Stimulated activated CD8-positive, alpha-beta memory T cell treated with anti-CD3 and anti-CD28 coated beads, Interleukin-2, amount 100 ng/mL, for 1 hour (primary cell): ENCODE measurements at regions not wholly inside any gene's neighbourhood (a gene's known extent, or its start where the extent isn't known, plus 50 kb on each side); places are given as distances from the start of the nearest gene placed in this dataset.

Experiments used
- DNase-seq, 2 donors: peaks; one replicate each; pipeline ENCODE4 v3.0.0-alpha.2; 2020; ENCODE audit warnings: low read depth in 2 of 2

DNA sequence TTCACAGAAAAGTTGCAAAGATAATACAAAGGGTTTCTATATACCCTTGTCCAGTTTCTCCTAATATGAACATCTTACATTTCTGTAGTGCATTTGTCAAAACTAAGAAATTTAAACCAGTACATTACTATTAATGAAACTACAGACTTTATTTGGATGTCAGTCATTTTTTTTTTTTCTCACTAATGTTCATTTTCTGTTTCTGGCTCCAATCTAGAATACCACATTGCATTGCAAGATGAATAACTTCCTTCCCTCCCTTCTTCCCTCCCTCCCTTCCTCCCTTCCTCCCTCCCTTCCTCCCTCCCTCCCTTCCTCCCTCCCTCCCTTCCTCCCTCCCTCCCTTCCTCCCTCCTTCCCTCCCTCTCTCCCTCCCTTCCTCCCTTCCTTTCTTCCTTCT lies 509.2 kb upstream of the MCTP2 start:
- no peak for DNase-seq

GRCh38 chr15:93720607-93721006 lies 510.8 kb upstream of the MCTP2 start:
- no peak for DNase-seq

- no peak for DNase-seq
Observed at GRCh38 chr15:93719921-93720351, 511.4 kb upstream of the MCTP2 start.

- DNase-seq: no peak
Observed at GRCh38 chr15:93716615-93717231, 514.6 kb upstream of the MCTP2 start.

GRCh38 chr15:93709708-93710107 lies 521.7 kb upstream of the MCTP2 start:
- DNase-seq: no peak

- no peak for DNase-seq
Observed at GRCh38 chr15:93708724-93709445, 522.5 kb upstream of the MCTP2 start.

DNA sequence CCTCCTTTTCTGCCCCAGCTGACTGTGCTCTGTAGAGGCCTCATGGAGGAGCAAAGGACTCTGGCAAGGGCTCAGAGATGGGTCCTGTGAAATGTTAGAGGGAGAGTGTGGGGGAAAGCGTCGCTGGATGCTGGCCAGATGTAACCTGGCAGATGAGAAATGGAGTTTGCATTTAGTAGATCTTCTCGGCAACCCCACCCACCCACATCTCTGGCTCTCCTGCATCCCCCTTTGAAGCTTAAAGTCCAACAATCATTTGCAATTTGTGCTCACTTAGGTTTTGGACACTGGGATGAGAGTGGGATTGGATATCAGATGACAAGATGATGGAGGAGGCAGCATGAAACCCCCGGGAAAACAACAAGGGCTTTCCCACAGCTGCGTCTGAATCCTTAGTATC lies 523.6 kb upstream of the MCTP2 start:
- DNase-seq: no peak

GRCh38 chr15:93706495-93707292 lies 524.7 kb upstream of the MCTP2 start:
- no peak for DNase-seq

DNA sequence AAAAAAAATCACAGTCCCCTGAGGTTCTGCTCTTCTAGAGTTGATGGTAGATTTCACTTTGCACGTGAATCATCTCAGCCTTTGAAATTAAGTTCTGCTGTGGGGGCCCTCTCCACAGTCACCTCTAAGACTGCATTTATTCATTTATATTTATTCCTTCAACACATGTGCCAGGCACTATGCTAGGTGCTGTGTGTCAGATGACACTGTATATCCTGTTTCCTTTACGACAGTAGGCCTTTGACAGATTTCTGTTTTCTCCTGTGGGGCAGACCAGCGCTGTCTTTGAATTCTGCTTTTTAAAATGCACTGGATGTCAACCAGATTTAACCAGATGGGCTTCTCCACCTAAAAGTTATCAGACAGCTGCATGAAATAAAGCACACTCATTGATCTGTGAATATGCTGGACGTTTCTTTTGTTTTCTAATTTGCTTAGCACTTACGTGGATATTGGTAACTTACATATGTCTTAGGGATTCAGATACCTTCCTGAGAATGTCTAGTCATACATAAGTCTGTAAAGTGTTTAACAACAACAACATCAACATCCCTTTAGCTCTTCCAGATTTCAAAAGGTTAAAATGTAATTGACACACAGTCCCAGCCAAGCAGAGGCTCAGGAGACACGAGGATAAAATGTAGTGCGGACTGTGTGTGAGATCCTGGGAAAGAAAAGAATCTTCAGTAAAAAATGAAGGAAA lies 525.5 kb upstream of the MCTP2 start:
- no peak for DNase-seq

- DNase-seq: no peak
Observed at GRCh38 chr15:93703092-93703739, 528.1 kb upstream of the MCTP2 start.

DNA sequence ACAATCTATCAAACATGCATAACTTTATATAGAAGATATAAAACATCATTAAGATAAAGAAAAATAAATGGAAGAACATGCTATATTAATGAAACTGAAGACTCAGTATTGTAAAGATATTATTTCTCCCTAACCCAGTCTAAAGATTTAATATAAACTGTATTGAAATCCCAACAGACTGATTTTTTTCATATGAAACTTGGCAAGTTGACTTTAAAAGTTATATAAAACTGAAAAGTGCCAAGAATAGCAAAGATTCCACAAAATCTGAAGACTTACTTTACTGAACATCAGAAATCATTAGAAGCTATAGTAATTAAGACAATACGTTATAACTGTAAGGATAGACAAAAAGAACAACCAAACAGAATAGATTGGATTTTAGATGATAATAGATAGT lies 531.3 kb upstream of the MCTP2 start:
- no peak for DNase-seq

- no peak for DNase-seq
Observed at GRCh38 chr15:93694033-93694432, 537.3 kb upstream of the MCTP2 start.

DNA sequence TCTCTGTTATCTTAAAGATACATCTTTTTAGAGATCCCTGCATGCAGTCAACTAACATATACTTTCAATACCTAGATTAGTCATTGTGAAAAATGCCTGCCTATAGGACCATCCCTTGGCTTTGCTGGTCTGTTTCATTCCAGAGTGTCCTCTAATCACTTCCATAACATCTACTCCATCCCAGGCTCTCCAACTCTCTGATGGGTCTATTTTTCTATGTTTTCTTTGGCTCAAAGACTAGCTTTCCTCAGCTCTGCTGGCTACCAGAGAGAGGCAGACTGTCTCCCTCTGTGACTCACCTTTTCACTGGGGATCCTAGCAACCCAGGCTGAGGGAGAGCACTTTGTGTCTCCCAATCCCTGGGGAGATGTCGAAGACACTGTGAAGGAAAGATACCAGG lies 547.7 kb upstream of the MCTP2 start:
- DNase-seq: no peak

DNA sequence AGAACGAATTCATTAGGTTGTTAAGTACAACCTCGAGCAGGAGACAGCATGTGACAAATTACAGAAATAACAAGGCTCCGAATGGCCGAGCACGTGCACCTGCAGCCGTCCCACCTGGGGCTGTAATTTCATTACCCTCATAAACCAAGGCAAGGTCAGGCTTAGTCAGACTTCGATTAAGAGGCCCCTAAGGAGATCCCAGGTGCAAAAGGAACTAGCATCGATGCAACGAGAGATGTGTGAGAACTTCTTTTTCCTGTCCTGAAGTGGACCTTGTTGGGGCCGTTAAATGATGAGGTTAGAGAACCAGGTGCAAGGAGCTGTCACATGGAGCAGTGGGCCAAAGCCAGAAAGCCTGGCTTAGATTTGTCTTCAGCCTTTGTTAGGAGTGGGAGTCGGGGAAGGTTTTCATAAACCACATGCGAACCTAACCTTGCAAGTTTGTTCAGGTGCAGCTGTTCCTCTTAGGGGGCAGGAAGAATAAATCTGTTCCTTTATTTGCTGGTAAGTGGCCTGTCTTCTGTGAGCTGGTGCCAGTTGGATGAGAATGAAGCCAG lies 559.9 kb upstream of the MCTP2 start:
- no peak for DNase-seq

DNA sequence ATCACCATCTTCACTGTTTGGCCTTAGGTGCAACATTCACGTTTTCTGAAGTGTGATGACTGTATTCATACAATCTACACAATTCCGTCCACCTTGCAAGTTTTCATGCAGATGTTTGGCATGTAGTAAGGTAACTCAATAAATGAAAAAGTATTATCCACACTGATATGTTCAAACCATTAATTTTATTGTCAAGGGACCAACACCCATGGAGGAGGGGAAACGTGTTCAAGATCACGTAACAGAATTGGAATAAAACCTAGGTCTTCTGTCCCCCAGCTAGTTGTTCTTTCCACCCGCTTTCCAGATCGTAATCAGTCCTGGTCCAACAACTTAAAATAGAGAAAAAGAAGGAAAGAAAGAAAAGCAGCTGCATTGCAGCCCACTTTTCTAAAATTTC lies 560.4 kb upstream of the MCTP2 start:
- DNase-seq: no peak

DNA sequence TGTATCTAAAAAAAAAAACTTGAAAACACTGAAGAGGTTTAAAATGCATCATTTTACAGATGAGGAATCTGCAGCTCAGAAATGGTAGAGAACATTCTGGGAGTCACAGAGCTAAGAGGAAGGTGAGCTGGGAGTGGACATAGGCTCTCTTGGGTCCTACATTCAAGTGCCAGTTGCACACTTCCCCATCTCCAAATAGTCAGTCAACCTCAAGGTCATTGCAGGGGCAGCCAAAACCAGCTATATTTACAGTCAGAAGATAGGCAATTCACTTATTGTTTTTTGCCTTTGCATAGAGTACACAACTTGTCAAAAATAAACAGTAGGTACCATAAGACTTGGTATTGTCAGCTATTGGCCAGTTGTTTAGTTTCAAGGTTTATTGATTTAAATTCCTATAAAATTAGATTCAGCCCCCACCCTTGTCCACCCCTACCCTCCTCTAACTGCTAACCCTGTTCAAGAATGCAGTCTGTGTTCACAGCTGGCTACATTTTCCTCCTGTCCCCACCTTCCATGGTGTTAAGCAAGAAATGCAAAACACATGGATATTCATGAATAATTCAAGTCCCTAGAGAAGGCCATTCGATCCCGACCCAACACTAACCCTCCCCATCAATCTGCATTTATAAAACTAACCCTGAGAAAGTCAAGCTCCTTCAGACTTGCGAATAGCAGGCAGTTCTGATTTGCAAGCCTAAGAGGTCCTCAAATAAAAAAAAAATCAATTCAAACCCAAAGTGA lies 567.0 kb upstream of the MCTP2 start:
- DNase-seq: no peak

- DNase-seq: no peak
Observed at GRCh38 chr15:93662162-93662885, 569.0 kb upstream of the MCTP2 start.

GRCh38 chr15:93658026-93658816 lies 569.2 kb upstream of the RGMA start:
- no peak for DNase-seq

- no peak for DNase-seq
Observed at GRCh38 chr15:93656041-93656440, 567.0 kb upstream of the RGMA start.
